HG03175 (cell line): ENCODE measurements at regions not wholly inside any gene's neighbourhood (a gene's known extent, or its start where the extent isn't known, plus 50 kb on each side); places are given as distances from the start of the nearest gene placed in this dataset.

Experiments
- ATAC-seq: cut with Tn5 transposase; IDR thresholded peaks from one replicate; pipeline ENCODE4 v1.9.1; 2021; ENCODE audit warnings: mild to moderate bottlenecking, moderate library complexity; ENCODE audit not compliant: unreplicated experiment

DNA sequence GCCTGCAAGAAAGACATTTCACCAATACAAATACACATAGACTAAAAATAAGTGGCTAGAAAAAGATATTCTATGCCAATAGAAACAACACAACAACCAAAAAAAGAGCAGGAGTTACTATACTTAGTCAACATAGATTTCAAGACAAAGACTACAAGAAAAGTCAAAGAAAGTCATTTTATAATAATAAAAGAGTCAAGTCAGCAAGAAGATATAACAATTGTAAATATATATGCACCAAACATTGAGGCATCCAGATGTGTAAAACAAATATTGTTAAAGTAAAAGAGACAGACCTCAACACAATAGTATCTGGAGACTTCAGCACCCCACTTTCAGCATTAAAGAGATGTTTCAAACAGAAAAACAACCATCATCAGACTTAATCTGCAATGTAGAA, 104.6 kb downstream of the AMY1C start:
- ATAC-seq = no peak

DNA sequence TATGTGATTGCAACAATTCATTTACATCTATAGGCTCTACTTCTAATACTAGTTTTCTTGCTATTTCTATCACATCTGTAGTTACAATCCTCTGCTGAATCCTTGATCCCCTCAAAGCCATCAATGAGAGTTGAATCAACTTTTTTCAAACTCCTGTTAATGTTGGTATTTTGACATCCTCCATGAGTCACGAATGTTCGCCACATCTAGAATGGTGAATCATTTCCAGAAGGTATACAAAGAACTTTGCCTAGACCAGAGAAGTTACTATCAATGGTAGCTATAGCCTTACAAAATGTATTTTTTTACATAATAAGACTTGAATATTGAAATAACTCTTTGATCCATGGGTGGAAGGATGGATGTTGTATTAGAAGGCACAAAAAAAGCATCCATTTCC, 110.0 kb downstream of the AMY1C start:
- ATAC-seq = no peak

DNA sequence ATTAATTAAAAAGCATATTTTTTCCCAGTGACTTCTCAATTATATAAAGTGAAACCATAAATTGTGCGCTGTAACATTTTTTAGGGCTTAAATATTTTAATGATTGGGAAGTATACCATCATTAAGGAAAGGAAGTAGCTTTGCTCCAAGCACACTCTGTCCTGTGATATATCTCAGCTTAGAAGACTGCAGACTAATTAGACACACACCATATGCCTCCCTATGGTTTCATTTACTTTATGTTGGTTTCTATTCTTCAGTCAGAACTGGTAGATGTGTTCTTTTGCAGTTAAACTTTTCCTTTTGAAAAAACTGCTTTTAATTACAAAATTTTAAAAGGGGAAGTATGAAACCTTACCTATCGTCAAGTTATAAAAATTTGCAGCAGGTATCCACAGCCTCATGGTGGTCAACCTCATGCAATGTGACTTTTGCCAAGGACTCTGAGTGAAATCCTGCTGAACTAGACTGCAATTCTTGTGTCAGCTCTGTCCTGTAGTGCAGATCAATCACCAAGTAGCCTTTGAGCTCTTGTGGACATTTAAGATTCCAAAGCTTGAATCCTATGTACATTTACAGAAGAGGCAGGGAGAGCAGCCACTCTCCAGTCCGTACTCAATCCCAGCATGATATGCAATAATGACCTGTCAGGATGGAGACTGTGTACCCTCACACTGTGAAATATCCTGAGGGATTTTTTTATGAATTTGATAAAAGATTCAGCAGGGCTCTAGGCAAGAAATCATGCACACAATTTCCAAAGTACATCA, 149.1 kb downstream of the AMY1C start:
- ATAC-seq = no peak

DNA sequence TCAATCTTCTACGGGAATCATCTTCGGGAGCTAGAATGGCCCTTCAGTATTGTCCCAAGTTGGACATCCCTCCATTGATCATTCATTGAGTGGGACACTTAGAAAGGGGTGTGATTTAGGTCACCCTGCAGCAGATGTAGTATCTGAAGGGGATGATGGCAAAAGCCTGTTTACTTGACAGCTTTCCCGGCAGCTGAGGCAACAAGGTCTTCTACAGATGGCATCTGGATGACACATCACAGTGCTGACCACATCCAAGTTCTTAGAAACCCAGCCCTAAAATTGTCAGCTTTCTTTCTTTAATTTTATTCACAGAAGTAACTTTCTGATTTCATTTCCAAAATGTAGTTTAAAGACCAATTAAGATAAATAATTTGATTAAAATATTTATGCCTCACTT, 150.3 kb downstream of the AMY1C start:
- ATAC-seq = no peak

DNA sequence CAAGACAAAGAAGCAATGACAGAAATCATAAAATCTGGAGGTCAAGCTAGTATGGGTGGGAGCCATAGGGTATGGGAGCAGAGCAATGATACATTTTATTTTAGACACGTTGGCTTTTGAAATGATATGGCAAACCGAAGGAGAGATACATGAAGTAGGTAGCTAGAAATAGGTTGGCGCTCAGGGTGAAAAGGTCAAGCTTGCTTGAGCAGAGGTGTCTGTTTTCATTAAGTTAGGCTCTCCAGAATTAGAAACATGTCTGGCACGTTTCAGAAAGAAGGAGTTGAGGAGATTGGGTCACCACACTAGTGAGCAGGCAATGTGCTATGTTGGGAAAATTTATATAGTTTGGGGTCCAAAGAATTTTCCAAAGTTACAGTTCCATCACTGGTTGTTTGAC, 151.4 kb downstream of the AMY1C start:
- no peak for ATAC-seq

DNA sequence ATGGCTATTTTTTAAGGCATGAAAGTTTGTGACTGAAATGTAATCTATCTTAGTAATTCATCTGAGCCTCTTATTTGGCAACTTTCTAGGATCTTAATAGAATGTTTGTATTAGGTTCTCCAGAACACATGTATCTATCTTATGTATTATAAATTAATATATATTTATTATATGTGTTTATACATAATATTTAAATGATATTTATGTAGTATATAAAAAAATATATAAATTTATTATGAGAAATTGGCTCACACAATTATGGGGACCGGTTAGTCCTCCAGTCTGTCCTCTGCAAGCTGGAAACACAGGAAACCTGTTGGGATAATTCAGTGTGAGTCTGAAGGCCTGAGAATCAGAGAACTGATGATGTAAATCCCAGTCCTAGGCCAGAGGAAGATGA, 155.7 kb downstream of the AMY1C start:
- ATAC-seq = no peak

DNA sequence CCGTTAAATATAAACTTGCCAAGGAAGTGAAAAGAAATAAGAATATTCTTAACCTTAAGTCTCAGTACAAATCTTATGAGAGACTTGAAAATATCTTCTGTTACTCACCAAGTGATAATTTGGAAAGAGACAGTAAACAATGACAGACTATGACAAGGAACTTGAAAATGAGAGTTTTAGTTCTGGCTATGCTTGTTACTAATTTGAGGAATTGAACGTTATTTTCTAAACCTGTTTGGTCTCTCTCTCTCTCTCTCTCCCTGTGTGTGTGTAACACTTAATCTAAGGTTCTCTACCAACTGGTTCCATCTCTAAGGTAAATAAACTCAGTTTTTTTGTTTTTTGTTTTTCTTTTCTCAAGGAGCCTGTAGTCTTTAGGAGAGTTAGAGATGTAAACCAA, 161.8 kb downstream of the AMY1C start:
- no peak for ATAC-seq

DNA sequence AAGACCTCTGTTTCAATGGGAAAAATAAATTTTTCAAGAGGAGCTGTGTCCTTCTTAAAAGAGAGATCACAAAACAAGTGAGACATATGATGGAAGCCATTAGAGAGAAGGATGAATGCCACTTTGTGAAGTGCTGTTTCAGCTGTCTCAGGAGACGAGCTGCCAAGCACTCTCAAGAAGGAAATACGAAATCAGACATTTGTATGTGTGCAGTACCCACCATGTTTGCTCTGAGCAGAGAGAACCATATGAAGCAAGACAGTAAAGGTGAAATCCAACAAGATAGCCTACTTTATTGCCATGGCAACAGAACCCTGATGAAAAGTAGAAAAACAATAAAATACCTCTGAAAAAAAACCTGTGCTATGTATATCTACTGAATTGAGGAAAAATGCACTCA, 168.1 kb downstream of the AMY1C start:
- ATAC-seq = no peak

DNA sequence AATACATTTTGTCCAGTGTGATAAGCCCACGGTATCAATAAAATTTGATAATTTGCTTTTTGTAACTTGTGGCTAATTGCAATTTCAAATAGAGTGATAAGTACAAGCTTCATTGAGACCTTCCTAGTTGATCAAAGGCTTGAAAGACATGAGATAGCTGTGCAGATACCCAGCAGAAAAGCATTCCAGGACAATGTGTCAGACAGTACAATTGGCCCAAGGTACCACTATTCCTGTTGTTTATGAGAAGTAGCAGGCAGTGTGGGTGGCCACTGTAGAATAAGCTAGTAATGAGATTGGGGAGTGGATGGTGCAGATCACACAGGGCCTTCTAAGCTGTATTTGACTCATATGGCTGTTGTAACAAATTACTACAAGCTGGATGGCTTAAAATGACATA, 182.2 kb downstream of the AMY1C start:
- ATAC-seq = no peak

DNA sequence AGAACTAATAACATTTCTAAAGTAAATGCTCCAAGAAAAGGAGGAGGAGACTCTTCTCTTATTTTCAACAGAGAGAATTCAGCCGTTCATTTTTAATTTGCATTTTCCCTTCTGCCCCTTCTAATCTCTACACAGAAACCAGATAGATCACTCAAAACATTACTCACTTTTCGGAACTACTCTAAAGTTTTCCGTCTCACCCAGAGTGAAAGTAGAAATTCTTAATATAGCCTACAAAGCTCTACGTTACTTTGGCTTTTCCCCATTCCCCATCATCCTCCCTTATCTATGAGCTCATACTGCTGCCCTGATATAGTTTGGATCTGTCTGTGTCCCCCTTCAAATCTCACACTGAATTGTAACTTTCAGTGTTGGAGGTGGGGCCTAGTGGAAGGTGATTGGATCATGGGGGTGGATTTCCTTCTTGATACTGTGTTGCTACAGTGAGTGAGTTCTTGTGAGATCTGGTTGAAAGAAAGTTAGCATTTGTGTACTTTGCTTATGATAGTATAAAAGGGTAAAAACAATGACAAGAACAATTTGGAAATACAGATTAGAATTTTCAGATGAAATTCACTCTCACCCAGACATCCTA, 188.2 kb downstream of the AMY1C start:
- no peak for ATAC-seq

DNA sequence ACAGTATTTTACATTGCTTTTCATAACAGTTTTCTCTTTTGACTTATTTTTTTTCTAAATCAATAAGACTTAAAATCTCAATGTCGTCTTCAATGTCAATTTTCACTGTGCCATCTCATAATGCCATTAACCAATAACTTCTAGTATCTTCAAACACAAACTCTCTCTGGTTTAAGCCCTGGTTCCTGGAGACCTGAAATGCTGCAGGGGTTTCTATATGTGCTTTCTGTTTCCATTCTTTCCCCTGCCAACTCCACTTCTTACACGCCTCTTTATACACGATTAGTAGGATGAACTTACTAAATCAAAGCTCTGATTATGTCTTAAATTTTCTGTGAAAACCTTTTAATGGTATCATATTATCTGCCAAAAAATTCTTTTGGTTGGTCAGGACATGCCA, 191.4 kb downstream of the AMY1C start:
- ATAC-seq = no peak

DNA sequence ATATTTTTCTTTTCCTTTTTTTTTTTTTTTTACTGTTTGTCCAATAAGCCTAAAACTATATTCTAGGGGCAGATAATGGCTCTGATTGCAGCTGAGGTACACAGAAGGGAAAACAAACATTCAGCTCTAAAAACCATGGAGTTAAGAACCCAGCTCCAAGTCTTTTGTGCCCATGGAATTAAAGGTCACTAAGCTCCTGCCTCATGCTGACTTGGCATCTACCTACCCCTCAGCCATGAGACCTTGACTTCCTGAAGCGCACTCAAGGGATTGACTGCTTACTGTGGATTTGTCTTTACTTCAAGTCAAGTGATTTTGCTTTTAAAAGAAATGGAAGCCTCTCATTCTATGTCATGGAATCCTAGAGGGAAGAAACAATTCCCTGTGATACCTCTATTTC, 192.3 kb downstream of the AMY1C start:
- ATAC-seq = no peak

DNA sequence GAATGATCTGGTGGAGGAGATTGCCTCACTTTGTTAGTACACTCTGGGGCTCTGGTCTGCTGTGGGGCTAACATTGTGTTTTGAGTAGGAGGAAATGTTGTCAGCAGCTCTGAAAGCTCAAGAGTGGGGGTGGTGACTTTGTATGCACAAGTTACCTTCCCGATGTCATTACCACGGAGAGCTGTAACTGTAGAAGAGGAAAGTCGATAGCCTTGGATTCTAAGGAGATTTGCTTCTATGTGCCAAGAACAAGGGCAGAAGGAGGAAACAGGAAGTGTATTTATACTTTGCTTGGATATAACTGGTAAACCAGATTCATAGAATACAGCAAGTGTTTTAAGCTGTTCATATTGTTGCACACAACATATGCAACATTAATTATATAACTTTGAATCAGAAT, 196.1 kb downstream of the AMY1C start:
- no peak for ATAC-seq

DNA sequence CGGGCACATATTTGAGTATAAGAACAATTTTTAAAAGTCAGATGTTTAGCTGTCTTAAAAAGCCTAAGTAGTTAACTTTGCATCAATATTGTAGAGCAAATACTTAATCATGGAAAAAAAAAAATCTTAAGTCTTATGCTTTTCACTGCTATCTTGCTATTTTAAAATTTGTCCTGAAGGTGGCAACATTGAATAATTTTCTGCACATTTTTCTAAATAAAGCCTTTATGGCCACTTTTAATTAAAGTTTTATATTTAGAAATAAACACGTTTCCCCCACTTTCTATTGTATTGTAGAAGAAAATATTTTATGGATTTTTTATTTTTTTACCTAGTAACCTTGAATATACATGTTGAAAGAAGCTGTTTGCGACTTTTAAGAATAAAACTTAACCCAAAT, 198.8 kb downstream of the AMY1C start:
- no peak for ATAC-seq

DNA sequence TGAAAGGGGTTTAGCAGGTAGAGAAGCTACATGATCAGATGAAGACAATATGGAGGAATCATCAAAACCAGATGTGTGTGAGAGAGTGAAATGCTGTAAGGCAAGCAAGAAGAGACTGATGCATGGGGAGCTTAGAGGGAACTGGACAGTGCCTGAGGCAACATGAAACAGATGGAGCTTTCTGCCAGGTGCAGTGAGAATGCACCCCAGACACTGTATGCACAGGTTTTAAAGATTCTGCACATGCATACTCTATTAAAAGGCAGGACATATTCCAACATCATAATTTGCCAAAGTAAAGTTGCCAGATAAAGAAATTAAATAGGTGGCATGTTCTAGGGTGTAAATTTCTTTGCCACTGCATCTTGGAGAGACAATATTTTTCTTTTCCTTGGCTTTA, 200.1 kb downstream of the AMY1C start:
- ATAC-seq = no peak

DNA sequence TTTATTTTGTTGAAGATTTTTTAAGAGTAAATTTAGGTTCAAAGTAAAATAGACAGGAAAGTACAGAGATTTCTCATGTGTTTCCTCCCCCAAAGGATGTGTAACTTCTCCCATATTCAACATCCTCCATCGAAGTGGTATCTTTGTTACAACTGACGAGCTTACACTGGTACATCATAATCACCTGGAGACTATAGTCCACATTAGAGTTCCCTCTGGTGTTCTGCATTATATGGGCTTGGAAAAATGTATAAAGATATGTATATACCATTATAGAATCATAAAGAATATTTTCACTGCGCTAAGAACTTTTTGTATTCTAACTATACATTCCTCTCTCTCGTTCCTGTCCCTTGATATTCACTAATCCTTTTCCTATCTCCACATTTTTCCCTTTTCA, 203.7 kb downstream of the AMY1C start:
- no peak for ATAC-seq

DNA sequence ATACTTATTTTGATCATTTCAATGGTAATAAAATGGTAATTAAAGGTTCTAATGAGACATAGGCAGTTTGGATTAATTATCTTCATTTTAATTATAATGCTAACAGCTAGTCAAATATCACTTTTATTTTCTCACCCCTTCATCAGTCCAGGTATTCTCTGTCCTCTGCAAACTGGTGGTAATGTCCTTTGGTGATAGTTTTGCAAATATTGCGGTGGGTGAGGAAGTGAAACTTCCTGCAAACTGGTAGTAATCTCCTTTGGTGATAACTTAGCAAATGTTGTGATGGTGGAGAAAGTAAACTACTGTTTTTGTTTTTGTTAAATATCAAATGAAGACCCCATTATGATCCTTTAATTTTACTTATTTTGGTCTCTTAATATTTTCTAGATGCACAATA, 209.0 kb downstream of the AMY1C start:
- ATAC-seq = peak; percentile 86

DNA sequence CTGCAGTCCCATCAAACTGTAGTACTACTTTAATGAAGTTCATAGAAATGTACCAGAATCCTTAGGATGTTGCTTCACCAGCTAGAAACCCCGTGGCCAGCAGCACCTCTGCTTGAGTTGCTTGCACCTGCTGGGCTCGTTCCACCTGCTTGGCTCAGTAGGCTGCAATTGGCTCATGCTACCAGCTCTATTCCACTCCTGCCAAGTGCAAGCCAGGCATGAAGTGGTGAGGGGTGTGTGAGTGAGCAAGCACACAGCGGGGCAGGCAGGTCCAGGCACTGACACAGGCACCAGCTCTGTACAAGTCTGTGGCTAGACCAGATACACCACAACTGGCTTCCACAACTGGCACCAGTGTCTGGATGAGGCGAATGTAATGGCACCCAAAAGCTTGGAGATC, 209.9 kb downstream of the AMY1C start:
- no peak for ATAC-seq

DNA sequence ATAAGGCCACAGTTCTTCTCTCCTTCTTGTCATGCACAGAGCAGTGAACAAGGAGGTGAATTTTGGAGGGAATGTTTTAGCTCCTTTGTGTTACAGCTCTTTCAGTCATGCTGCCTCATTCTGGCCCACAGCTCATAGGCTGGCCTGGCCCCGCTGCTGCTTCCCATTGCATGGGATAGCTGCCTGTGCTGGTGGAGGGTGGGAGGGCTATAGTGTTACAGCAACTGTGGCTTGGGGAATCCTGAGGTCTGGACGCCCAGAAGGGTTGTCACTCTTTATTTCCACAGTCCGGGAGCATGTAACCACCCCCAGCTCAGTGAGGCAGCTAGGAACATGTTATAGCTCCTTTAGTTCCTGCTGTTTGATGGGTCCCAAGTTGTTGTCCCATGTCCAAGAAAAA, 210.3 kb downstream of the AMY1C start:
- no peak for ATAC-seq

DNA sequence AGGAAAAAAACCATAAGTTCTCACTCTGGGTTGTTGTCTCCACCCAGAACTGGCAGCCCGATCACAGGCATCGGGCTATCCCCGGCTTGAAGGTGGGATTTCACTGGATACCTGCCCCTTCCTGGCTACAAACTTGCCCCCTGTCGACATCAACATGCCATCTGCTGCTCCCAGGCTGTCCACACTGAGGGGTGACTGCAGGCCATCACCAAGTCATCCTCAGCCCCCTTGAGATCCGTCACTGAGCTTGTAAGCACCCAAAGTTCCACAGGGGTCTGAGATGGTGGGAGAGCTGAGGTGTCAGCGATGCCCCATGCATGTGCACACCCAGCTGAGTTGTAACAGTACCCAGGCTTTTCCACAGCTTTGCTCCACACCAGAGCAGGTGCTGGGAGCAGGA, 211.0 kb downstream of the AMY1C start:
- ATAC-seq = no peak

DNA sequence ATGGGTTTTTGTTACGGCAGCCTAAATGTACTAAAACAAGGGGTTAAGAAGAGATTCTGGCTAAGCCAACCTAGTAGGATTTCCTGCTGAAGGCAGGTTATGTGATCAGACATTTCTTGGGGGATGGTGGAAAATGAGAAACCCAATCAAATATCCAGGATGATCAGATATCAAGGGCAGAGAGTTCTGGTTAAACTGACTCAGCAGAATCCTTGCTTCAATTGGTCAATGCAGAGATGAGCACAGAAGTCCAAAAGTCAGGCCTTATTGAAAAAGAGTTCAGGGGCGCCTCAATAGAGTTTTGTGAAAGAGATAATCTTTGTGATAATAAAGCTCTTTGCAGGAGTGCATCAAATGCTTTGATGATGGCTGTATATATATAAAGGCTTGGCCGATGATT, 237.1 kb downstream of the AMY1C start:
- no peak for ATAC-seq

DNA sequence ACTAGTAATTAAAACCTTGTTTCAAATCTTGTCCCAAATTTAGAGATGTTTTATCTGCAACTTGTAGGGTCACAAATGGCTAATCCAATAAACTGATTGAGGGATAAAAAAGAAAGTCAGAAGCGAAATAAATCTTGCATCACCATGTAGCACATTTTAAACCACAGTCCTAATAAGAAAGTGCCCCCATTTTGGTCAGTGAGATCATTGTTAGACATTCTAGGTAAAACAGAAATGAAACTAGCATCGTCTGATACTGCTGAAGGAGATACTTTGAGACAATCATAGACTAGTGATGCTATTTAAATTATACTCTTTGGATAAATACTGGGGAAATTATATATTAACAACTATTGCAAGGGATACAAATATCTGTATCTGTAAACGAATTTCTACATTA, 247.9 kb downstream of the AMY1C start:
- no peak for ATAC-seq
